GM12891 (cell line): ENCODE measurements at regions not wholly inside any gene's neighbourhood (a gene's known extent, or its start where the extent isn't known, plus 50 kb on each side); places are given as distances from the start of the nearest gene placed in this dataset.

ENCODE experiments used
- PAX5 ChIP-seq: IDR thresholded peaks from 2 replicates; pipeline ENCODE4 v1.6.1; 2011; ENCODE audit warnings: low read length, moderate library complexity, mild to moderate bottlenecking; ENCODE audit not compliant: insufficient read depth, severe bottlenecking
- POLR2A ChIP-seq: IDR thresholded peaks from 2 replicates; pipeline ENCODE4 v1.6.1; 2011; ENCODE audit warnings: low read depth, low read length, control low read depth
- POLR2AphosphoS5 ChIP-seq: IDR thresholded peaks from 2 replicates; pipeline ENCODE4 v1.6.1; 2011; ENCODE audit warnings: low read depth, low read length, control low read depth
- POU2F2 ChIP-seq: IDR thresholded peaks from 2 replicates; pipeline ENCODE4 v1.6.1; 2011; ENCODE audit warnings: low read depth, mild to moderate bottlenecking, control low read depth, low read length, moderate library complexity
- SPI1 ChIP-seq: IDR thresholded peaks from 2 replicates; pipeline ENCODE4 v1.6.1; 2011; ENCODE audit warnings: low read depth, low read length, control low read depth
- TAF1 ChIP-seq: IDR thresholded peaks from 2 replicates; pipeline ENCODE4 v1.6.1; 2011; ENCODE audit warnings: low read depth, low read length, control low read depth

GRCh38 chr5:17050236-17050635, 114.1 kb upstream of the MYO10 start:
- TF ChIP-seq TAF1: no peak
- TF ChIP-seq POLR2A: no peak
- no peak for TF ChIP-seq POLR2AphosphoS5
- no peak for TF ChIP-seq PAX5
- TF ChIP-seq SPI1: no peak
- no peak for TF ChIP-seq POU2F2
